ENCODE measurements at regions not wholly inside any gene's neighbourhood (a gene's known extent, or its start where the extent isn't known, plus 50 kb on each side); places are given as distances from the start of the nearest gene placed in this dataset.

GRCh38 chr2:147686365-147686764, 158.5 kb upstream of the ACVR2A start:
- no peak for ATAC-seq
- H3K4me1 ChIP-seq, result no peaks in the 10 kb centered on the region
- H3K9me3 ChIP-seq, result no peaks in the 10 kb centered on the region
- no CpG with 5 or more reads among the region's 21 CpGs for WGBS, 2 donors (ENCODE audit: low coverage in 1 of 2)
- TF ChIP-seq POLR2A (IDR thresholded peaks at IDR 0.05), result no peak
- TF ChIP-seq CTCF (IDR thresholded peaks at IDR 0.05), result no peak
- no peak for TF ChIP-seq EP300 (IDR thresholded peaks at IDR 0.05)
- TF ChIP-seq POLR2AphosphoS5 (IDR thresholded peaks at IDR 0.05), result no peak
- H3K27me3 ChIP-seq, result no peaks in the 10 kb centered on the region
- no peak overlapping the region for H3K27ac ChIP-seq
- H3K36me3 ChIP-seq, result no peaks in the 10 kb centered on the region
- H3K4me3 ChIP-seq, result no peak overlapping the region

GRCh38 chr2:147684903-147685302, 159.9 kb upstream of the ACVR2A start:
- H3K9me3 ChIP-seq, result no peaks in the 10 kb centered on the region
- H3K27me3 ChIP-seq, result no peaks in the 10 kb centered on the region
- 95 to 100% methylated on average over 1 to 4 of the region's 4 CpGs for WGBS, 2 donors (ENCODE audit: low coverage in 1 of 2)
- H3K4me1 ChIP-seq, result no peaks in the 10 kb centered on the region
- H3K4me3 ChIP-seq, result no peak overlapping the region
- no peaks in the 10 kb centered on the region for H3K36me3 ChIP-seq
- ATAC-seq, result no peak
- no peak overlapping the region for H3K27ac ChIP-seq
- TF ChIP-seq EP300 (IDR thresholded peaks at IDR 0.05) (no peak), CTCF (IDR thresholded peaks at IDR 0.05) (no peak), POLR2A (IDR thresholded peaks at IDR 0.05) (no peak), POLR2AphosphoS5 (IDR thresholded peaks at IDR 0.05) (no peak)

- 78 to 80% methylated on average over 1 to 2 of the region's 2 CpGs for WGBS, 2 donors (ENCODE audit: low coverage in 1 of 2)
- Histone ChIP-seq H3K36me3 (no peaks in the 10 kb centered on the region), H3K4me3 (no peak overlapping the region), H3K27ac (no peak overlapping the region), H3K4me1 (no peaks in the 10 kb centered on the region), H3K9me3 (no peaks in the 10 kb centered on the region), H3K27me3 (no peaks in the 10 kb centered on the region)
- TF ChIP-seq CTCF (IDR thresholded peaks at IDR 0.05), result no peak
- no peak for TF ChIP-seq POLR2AphosphoS5 (IDR thresholded peaks at IDR 0.05)
- no peak for TF ChIP-seq POLR2A (IDR thresholded peaks at IDR 0.05)
- TF ChIP-seq EP300 (IDR thresholded peaks at IDR 0.05), result no peak
- ATAC-seq, result no peak
Measured at GRCh38 chr2:147683380-147683779, 161.4 kb upstream of the ACVR2A start.

GRCh38 chr2:147681093-147681492, 163.7 kb upstream of the ACVR2A start:
- Histone ChIP-seq H3K9me3 (no peaks in the 10 kb centered on the region), H3K4me3 (no peak overlapping the region), H3K27ac (no peak overlapping the region), H3K27me3 (no peaks in the 10 kb centered on the region), H3K4me1 (no peaks in the 10 kb centered on the region), H3K36me3 (no peaks in the 10 kb centered on the region)
- TF ChIP-seq POLR2A (IDR thresholded peaks at IDR 0.05), result no peak
- no peak for TF ChIP-seq POLR2AphosphoS5 (IDR thresholded peaks at IDR 0.05)
- no peak for TF ChIP-seq EP300 (IDR thresholded peaks at IDR 0.05)
- no peak for ATAC-seq

GRCh38 chr2:147679955-147680531, 164.8 kb upstream of the ACVR2A start:
- no peak overlapping the region for H3K4me3 ChIP-seq
- TF ChIP-seq POLR2AphosphoS5 (IDR thresholded peaks at IDR 0.05), result no peak
- TF ChIP-seq EP300 (IDR thresholded peaks at IDR 0.05), result no peak
- TF ChIP-seq CTCF (IDR thresholded peaks at IDR 0.05), result no peak
- no peak for TF ChIP-seq POLR2A (IDR thresholded peaks at IDR 0.05)
- no peak overlapping the region for H3K27ac ChIP-seq
- no peak for ATAC-seq
- no peaks in the 10 kb centered on the region for H3K36me3 ChIP-seq
- H3K27me3 ChIP-seq, result no peaks in the 10 kb centered on the region
- no peaks in the 10 kb centered on the region for H3K4me1 ChIP-seq
- no peaks in the 10 kb centered on the region for H3K9me3 ChIP-seq
- 76 to 88% methylated on average over 5 to 6 of the region's 6 CpGs for WGBS, 2 donors (ENCODE audit: low coverage in 1 of 2)
